HepG2 (cell line): ENCODE measurements at regions not wholly inside any gene's neighbourhood (a gene's known extent, or its start where the extent isn't known, plus 50 kb on each side); places are given as distances from the start of the nearest gene placed in this dataset.

ENCODE experiments used
- EZH2 ChIP-seq: conservative IDR thresholded peaks from 2 replicates; pipeline ENCODE4 v1.6.1; 2012; ENCODE audit warnings: mild to moderate bottlenecking, low read depth, low read length, moderate library complexity
- HMG20B ChIP-seq: conservative IDR thresholded peaks from 2 replicates; pipeline ENCODE4 v1.6.1; 2016; ENCODE audit warnings: missing genetic modification reagents, missing compliant biosample characterization
- KDM1A ChIP-seq: IDR thresholded peaks from 2 replicates; pipeline ENCODE4 v1.6.1; 2016; ENCODE audit warnings: missing compliant biosample characterization
- NFE2L2 ChIP-seq: fragments of 150-350 bp; IDR thresholded peaks from 2 replicates; pipeline ENCODE4 v1.6.1; 2014; ENCODE audit warnings: low read length
- NRL ChIP-seq: sonication (generic); formaldehyde crosslinking; IDR thresholded peaks from 2 replicates; pipeline ENCODE4 v1.5.0; 2020; ENCODE audit warnings: missing genetic modification reagents, mild to moderate bottlenecking, moderate library complexity, borderline replicate concordance
- SMC3 ChIP-seq: IDR thresholded peaks from 2 replicates; pipeline ENCODE4 v1.6.1; 2011; ENCODE audit warnings: low read length, improper control_type of control experiment
- ZBTB38 ChIP-seq: sonication (generic); formaldehyde crosslinking; IDR thresholded peaks from 2 replicates; pipeline ENCODE4 v1.5.1; 2020; ENCODE audit warnings: mild to moderate bottlenecking, missing genetic modification reagents
- TF ChIP-seq, protein P1 (sequence below): IDR thresholded peaks from 2 replicates; pipeline ENCODE4 v1.6.1; 2012; ENCODE audit warnings: low read length, improper control_type of control experiment
- TF ChIP-seq, protein P2 (sequence below): sonication (generic); formaldehyde crosslinking; conservative IDR thresholded peaks from 2 replicates; pipeline ENCODE4 v1.4.0; 2020; ENCODE audit warnings: mild to moderate bottlenecking, missing genetic modification reagents, moderate library complexity
- TF ChIP-seq, protein P3 (sequence below): sonication (generic); formaldehyde crosslinking; IDR thresholded peaks from 2 replicates; pipeline ENCODE4 v1.5.0; 2020; ENCODE audit warnings: mild to moderate bottlenecking, missing genetic modification reagents, moderate library complexity
- TF ChIP-seq, protein P4 (sequence below): sonication (generic); formaldehyde crosslinking; IDR thresholded peaks from 2 replicates; pipeline ENCODE4 v1.4.0; 2020; ENCODE audit warnings: missing genetic modification reagents

DNA sequence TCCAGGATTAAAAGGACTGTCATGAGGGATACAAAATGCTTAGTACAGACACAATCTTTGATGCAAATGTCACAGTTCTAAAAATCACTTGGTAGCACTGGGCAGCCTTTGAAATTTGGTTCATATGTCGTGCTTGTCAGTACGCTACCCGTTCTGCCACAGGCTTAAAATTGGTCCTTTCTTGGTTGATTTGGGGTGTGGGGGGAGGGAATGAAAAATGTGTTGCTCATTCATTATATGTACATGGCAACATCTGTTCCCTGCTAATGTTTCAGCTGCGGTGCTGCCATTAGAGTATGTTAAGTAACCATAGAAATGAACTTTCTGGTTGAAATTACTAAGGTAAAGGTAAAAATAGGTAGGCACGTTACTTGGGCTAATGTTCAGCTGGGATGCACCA, 155.4 kb upstream of the ARHGAP5 start:
- TF ChIP-seq, protein P1, sequence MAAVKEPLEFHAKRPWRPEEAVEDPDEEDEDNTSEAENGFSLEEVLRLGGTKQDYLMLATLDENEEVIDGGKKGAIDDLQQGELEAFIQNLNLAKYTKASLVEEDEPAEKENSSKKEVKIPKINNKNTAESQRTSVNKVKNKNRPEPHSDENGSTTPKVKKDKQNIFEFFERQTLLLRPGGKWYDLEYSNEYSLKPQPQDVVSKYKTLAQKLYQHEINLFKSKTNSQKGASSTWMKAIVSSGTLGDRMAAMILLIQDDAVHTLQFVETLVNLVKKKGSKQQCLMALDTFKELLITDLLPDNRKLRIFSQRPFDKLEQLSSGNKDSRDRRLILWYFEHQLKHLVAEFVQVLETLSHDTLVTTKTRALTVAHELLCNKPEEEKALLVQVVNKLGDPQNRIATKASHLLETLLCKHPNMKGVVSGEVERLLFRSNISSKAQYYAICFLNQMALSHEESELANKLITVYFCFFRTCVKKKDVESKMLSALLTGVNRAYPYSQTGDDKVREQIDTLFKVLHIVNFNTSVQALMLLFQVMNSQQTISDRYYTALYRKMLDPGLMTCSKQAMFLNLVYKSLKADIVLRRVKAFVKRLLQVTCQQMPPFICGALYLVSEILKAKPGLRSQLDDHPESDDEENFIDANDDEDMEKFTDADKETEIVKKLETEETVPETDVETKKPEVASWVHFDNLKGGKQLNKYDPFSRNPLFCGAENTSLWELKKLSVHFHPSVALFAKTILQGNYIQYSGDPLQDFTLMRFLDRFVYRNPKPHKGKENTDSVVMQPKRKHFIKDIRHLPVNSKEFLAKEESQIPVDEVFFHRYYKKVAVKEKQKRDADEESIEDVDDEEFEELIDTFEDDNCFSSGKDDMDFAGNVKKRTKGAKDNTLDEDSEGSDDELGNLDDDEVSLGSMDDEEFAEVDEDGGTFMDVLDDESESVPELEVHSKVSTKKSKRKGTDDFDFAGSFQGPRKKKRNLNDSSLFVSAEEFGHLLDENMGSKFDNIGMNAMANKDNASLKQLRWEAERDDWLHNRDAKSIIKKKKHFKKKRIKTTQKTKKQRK: no peak
- TF ChIP-seq HMG20B (CRISPR knock-in tag) (no peak), SMC3 (no peak), NRL (CRISPR knock-in tag) (no peak), KDM1A (CRISPR knock-in tag) (no peak), NFE2L2 (no peak), ZBTB38 (no peak), EZH2 (no peak)
- TF ChIP-seq, protein P2, sequence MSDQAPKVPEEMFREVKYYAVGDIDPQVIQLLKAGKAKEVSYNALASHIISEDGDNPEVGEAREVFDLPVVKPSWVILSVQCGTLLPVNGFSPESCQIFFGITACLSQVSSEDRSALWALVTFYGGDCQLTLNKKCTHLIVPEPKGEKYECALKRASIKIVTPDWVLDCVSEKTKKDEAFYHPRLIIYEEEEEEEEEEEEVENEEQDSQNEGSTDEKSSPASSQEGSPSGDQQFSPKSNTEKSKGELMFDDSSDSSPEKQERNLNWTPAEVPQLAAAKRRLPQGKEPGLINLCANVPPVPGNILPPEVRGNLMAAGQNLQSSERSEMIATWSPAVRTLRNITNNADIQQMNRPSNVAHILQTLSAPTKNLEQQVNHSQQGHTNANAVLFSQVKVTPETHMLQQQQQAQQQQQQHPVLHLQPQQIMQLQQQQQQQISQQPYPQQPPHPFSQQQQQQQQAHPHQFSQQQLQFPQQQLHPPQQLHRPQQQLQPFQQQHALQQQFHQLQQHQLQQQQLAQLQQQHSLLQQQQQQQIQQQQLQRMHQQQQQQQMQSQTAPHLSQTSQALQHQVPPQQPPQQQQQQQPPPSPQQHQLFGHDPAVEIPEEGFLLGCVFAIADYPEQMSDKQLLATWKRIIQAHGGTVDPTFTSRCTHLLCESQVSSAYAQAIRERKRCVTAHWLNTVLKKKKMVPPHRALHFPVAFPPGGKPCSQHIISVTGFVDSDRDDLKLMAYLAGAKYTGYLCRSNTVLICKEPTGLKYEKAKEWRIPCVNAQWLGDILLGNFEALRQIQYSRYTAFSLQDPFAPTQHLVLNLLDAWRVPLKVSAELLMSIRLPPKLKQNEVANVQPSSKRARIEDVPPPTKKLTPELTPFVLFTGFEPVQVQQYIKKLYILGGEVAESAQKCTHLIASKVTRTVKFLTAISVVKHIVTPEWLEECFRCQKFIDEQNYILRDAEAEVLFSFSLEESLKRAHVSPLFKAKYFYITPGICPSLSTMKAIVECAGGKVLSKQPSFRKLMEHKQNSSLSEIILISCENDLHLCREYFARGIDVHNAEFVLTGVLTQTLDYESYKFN: no peak
- TF ChIP-seq, protein P3, sequence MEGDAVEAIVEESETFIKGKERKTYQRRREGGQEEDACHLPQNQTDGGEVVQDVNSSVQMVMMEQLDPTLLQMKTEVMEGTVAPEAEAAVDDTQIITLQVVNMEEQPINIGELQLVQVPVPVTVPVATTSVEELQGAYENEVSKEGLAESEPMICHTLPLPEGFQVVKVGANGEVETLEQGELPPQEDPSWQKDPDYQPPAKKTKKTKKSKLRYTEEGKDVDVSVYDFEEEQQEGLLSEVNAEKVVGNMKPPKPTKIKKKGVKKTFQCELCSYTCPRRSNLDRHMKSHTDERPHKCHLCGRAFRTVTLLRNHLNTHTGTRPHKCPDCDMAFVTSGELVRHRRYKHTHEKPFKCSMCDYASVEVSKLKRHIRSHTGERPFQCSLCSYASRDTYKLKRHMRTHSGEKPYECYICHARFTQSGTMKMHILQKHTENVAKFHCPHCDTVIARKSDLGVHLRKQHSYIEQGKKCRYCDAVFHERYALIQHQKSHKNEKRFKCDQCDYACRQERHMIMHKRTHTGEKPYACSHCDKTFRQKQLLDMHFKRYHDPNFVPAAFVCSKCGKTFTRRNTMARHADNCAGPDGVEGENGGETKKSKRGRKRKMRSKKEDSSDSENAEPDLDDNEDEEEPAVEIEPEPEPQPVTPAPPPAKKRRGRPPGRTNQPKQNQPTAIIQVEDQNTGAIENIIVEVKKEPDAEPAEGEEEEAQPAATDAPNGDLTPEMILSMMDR (CRISPR knock-in tag): no peak
- TF ChIP-seq, protein P4, sequence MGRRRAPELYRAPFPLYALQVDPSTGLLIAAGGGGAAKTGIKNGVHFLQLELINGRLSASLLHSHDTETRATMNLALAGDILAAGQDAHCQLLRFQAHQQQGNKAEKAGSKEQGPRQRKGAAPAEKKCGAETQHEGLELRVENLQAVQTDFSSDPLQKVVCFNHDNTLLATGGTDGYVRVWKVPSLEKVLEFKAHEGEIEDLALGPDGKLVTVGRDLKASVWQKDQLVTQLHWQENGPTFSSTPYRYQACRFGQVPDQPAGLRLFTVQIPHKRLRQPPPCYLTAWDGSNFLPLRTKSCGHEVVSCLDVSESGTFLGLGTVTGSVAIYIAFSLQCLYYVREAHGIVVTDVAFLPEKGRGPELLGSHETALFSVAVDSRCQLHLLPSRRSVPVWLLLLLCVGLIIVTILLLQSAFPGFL (CRISPR knock-in tag): no peak
